IPS-15b (cell line): ENCODE measurements at regions not wholly inside any gene's neighbourhood (a gene's known extent, or its start where the extent isn't known, plus 50 kb on each side); places are given as distances from the start of the nearest gene placed in this dataset.

Experiments
- H3K27me3 ChIP-seq: one replicate; pipeline ENCODE4 v1.6.1; 2013; ENCODE audit warnings: low read length; ENCODE audit not compliant: control insufficient read depth, insufficient read depth
- H3K36me3 ChIP-seq: one replicate; pipeline ENCODE4 v1.6.1; 2013; ENCODE audit warnings: low read length; ENCODE audit not compliant: control insufficient read depth, insufficient read depth
- H3K4me1 ChIP-seq: one replicate; pipeline ENCODE4 v1.6.1; 2013; ENCODE audit warnings: mild to moderate bottlenecking, low read length; ENCODE audit not compliant: control insufficient read depth, insufficient read depth
- H3K4me3 ChIP-seq: one replicate; pipeline ENCODE4 v1.5.1; 2013; ENCODE audit warnings: low read depth, low read length
- H3K9ac ChIP-seq: one replicate; pipeline ENCODE4 v1.6.1; 2013; ENCODE audit warnings: low read depth, mild to moderate bottlenecking, low read length
- H3K9me3 ChIP-seq: one replicate; pipeline ENCODE4 v1.6.1; 2013; ENCODE audit warnings: mild to moderate bottlenecking, low read length; ENCODE audit not compliant: control insufficient read depth, insufficient read depth

GRCh38 chrX:40300286-40300890 is 202.6 kb upstream of the BCOR start:
- peaks cover 12% of the 10 kb centered on the region for H3K4me1 ChIP-seq
- H3K4me3 ChIP-seq, result no peak overlapping the region
- peaks cover 9% of the 10 kb centered on the region for H3K27me3 ChIP-seq
- no peak overlapping the region for H3K9ac ChIP-seq
- H3K36me3 ChIP-seq, result no peaks in the 10 kb centered on the region
- no peaks in the 10 kb centered on the region for H3K9me3 ChIP-seq

GRCh38 chrX:40299641-40300046 is 201.9 kb upstream of the BCOR start:
- no peaks in the 10 kb centered on the region for H3K36me3 ChIP-seq
- no peak overlapping the region for H3K9ac ChIP-seq
- peaks cover 12% of the 10 kb centered on the region for H3K4me1 ChIP-seq
- H3K9me3 ChIP-seq, result no peaks in the 10 kb centered on the region
- H3K27me3 ChIP-seq, result peaks cover 9% of the 10 kb centered on the region
- no peak overlapping the region for H3K4me3 ChIP-seq

DNA sequence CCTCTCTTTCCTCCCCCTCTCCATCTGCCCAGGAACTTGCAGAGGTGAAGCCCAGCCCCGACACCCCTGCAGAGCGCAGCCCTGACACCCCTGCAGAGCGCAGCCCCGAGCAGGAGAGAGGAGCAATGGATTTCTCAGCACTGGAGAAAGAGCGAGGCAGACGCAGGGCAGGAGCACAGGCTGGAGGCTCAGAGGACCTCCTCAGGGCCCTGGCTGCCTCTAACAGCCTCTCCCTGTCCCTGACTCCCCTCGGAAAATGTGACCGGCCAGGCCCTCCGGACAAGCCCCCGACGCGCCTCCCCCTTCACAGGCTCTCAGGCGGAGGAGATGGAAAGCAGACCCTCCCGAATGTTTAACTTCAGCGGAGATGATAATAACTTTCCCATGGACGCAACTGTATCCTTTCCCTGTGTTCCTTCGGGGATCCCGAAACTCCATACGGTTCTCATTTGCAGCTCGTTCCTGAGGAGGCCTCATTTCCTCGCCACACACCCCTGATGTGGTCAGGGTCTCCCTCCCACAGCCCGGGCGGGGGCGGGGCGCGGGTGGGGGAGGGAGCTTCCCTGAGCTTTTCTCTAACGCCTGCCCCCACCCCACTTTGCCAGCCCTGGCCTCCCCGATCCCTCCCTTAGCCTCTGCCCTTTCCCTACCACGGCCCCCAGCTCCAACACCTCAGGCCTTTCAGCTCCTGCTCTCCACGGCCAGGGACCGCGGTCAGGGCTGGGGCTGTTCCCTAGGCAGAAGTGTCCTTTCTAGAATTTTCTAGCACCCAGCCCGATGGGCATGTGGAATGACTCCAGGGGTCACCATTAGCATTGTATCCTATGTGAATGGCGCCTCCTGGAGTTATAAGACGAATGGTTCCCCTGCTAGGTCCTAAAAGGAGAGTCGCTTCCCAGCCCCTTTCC is 201.1 kb upstream of the BCOR start:
- peaks cover 12% of the 10 kb centered on the region for H3K4me1 ChIP-seq
- no peak overlapping the region for H3K4me3 ChIP-seq
- peaks cover 9% of the 10 kb centered on the region for H3K27me3 ChIP-seq
- H3K9me3 ChIP-seq, result no peaks in the 10 kb centered on the region
- no peak overlapping the region for H3K9ac ChIP-seq
- H3K36me3 ChIP-seq, result no peaks in the 10 kb centered on the region

DNA sequence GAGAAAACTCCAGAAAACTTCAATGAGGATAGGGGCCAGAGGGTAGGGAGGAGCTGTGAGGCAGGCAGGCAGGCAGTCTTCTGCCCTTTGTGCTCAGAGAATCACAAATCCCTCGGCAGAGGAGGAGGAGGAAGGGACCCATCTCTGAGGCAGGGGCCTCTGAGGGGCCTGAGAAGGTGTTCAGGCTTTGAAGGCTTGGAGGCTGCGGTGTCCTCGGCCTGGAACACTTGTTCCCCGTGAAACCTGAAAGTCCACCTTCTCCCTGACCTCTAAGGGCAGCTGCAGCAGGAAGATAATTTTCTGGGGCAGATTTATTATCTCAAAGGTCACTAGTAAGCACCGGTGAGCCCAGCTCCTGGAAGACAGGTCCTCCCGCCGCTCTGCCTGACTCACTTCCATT is 200.3 kb upstream of the BCOR start:
- peaks cover 9% of the 10 kb centered on the region for H3K27me3 ChIP-seq
- H3K4me1 ChIP-seq, result peaks cover 12% of the 10 kb centered on the region
- no peaks in the 10 kb centered on the region for H3K36me3 ChIP-seq
- H3K4me3 ChIP-seq, result no peak overlapping the region
- no peak overlapping the region for H3K9ac ChIP-seq
- H3K9me3 ChIP-seq, result no peaks in the 10 kb centered on the region

DNA sequence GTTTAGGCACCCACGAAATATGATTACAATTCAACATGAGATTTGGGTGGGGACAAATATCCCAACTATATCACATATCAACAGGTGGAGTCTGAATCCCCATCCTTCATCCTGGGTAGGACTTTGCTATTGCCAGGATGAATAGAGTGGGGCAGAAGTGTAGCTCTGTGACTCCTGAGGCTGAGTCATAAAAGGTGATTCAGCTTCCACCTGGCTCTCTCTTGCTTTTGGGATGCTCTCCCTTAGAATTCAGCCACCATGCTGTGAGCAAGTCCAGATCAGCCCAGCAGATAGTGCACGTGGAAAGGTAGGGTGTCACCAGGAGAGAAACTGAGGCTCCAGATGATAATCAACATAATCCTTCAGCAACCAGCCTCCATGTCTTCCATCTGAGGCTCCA is 193.8 kb upstream of the BCOR start:
- peaks cover 4% of the 10 kb centered on the region for H3K9me3 ChIP-seq
- H3K27me3 ChIP-seq, result no peaks in the 10 kb centered on the region
- no peaks in the 10 kb centered on the region for H3K36me3 ChIP-seq
- no peaks in the 10 kb centered on the region for H3K4me1 ChIP-seq
- no peak overlapping the region for H3K4me3 ChIP-seq
- no peak overlapping the region for H3K9ac ChIP-seq

GRCh38 chrX:40290517-40290916 is 192.8 kb upstream of the BCOR start:
- Histone ChIP-seq H3K36me3 (no peaks in the 10 kb centered on the region), H3K9ac (no peak overlapping the region), H3K4me3 (no peak overlapping the region), H3K27me3 (no peaks in the 10 kb centered on the region), H3K9me3 (peaks cover 4% of the 10 kb centered on the region), H3K4me1 (no peaks in the 10 kb centered on the region)

- no peaks in the 10 kb centered on the region for H3K27me3 ChIP-seq
- peaks cover 4% of the 10 kb centered on the region for H3K9me3 ChIP-seq
- H3K9ac ChIP-seq, result no peak overlapping the region
- no peaks in the 10 kb centered on the region for H3K4me1 ChIP-seq
- H3K36me3 ChIP-seq, result no peaks in the 10 kb centered on the region
- H3K4me3 ChIP-seq, result no peak overlapping the region
Measured at GRCh38 chrX:40285876-40286275, 188.1 kb upstream of the BCOR start.

DNA sequence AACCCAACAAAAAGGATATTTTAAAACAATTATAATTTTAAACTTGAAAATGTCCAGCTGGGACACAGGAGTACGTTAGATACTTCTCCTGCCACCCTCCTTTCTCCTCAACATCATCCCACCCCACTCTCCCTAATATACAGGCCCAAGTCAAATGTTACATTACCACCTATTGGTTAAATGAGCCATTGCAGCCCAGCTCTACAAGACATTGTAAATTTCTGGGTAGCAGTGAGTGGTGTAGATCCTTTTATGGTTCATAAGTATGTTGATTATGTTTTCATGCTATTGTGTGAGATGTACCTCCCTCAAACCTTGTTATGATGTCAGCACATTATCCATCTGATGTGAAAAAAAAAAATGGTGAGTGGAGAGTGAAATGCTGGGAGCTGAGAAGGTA is 187.1 kb upstream of the BCOR start:
- H3K4me3 ChIP-seq, result no peak overlapping the region
- no peaks in the 10 kb centered on the region for H3K27me3 ChIP-seq
- H3K4me1 ChIP-seq, result no peaks in the 10 kb centered on the region
- no peaks in the 10 kb centered on the region for H3K36me3 ChIP-seq
- no peak overlapping the region for H3K9ac ChIP-seq
- H3K9me3 ChIP-seq, result peaks cover 2% of the 10 kb centered on the region

- H3K36me3 ChIP-seq, result no peaks in the 10 kb centered on the region
- no peaks in the 10 kb centered on the region for H3K9me3 ChIP-seq
- H3K4me1 ChIP-seq, result peaks cover 8% of the 10 kb centered on the region
- H3K9ac ChIP-seq, result no peak overlapping the region
- H3K27me3 ChIP-seq, result no peaks in the 10 kb centered on the region
- no peak overlapping the region for H3K4me3 ChIP-seq
Measured at GRCh38 chrX:40283981-40284380, 186.2 kb upstream of the BCOR start.

DNA sequence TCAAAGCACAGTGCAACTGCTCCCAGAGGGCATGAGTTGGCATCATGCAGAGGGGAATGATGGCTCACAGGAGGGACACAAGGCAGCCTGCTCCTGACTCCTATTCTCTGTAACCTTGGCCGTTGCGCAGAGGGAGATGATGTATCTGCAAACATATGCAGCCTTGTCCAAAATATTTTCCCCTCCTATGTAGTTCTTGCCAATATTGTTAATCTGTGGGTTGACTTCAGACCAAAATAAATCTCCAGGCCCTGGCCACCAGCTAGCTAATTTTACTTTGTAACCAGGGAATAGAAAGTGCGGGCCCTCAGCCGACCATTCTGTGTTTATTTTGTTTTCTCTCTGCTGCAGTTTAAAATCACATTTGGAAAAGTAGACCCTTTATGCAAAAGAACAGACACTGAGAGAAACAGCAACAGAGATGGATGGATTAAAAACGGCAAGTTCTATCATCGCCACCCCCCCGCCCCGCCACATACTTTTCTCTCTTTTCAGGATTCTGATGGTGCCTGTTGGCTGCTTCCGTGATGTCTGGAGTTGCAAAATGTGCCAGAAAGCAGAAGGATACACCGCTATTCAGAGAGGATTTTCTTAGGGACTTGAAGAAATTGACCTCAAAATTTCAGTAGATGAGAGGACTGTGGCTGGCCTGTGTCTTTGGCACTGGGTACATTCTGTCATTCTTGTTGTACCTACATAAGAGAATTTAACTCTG is 185.3 kb upstream of the BCOR start:
- Histone ChIP-seq H3K27me3 (no peaks in the 10 kb centered on the region), H3K9me3 (no peaks in the 10 kb centered on the region), H3K4me3 (no peak overlapping the region), H3K36me3 (no peaks in the 10 kb centered on the region), H3K4me1 (peaks cover 9% of the 10 kb centered on the region), H3K9ac (no peak overlapping the region)

GRCh38 chrX:40282348-40282747 is 184.6 kb upstream of the BCOR start:
- no peak overlapping the region for H3K4me3 ChIP-seq
- H3K9me3 ChIP-seq, result no peaks in the 10 kb centered on the region
- H3K4me1 ChIP-seq, result peaks cover 9% of the 10 kb centered on the region
- no peak overlapping the region for H3K9ac ChIP-seq
- H3K36me3 ChIP-seq, result no peaks in the 10 kb centered on the region
- H3K27me3 ChIP-seq, result no peaks in the 10 kb centered on the region
